ENCODE measurements at regions not wholly inside any gene's neighbourhood (a gene's known extent, or its start where the extent isn't known, plus 50 kb on each side); places are given as distances from the start of the nearest gene placed in this dataset.

DNA sequence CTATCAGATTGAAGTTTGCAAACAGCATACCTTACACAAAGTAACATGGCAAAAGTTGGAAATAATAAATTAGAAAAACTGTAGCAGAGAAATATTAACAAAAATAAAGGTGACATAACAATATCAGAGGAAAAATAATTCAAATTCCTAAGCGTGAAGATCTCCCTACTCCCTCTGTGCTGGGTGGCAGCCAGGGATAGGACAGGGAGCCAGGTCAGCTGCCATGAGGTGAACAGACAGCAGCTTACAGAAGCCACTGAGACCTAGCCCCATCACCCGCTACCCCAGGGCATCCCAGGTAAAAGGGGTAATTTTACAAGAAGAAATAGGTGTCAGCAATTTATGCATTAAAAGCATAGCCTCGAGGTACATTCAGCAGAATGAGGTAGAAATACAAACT, 423.8 kb upstream of the HS6ST1 start:
- WGBS (ENCODE audit: low lambda C conversion rate, missing lambda C conversion rate): 80% methylated on average over 3 of the region's 3 CpGs
- Histone ChIP-seq H3K79me2 (no peaks in the 10 kb centered on the region), H4K20me1 (ENCODE audit: insufficient read depth, poor library complexity, severe bottlenecking) (no peaks in the 10 kb centered on the region), H3K4me2 (no peak overlapping the region), H3K27ac (no peak overlapping the region), H3K9me3 (ENCODE audit: low read depth) (no peaks in the 10 kb centered on the region), H3K9me2 (replicated peaks; ENCODE audit: insufficient read depth) (no peaks in the 10 kb centered on the region), H3K4me3 (no peak overlapping the region), H3K27me3 (no peaks in the 10 kb centered on the region), H2AFZ (no peak overlapping the region), H3K36me3 (replicated peaks; ENCODE audit: insufficient read depth, low read depth) (no peaks in the 10 kb centered on the region), H3K4me1 (ENCODE audit: insufficient read depth) (peaks cover 21% of the 10 kb centered on the region)
- TF ChIP-seq EZH2phosphoT487 (IDR thresholded peaks at IDR 0.05; ENCODE audit: low read depth, severe bottlenecking, unreplicated experiment) (no peak), EZH2 (IDR thresholded peaks at IDR 0.05; ENCODE audit: borderline replicate concordance) (no peak), CTCF (IDR thresholded peaks at IDR 0.05; ENCODE audit: poor library complexity) (no peak)
- DNase-seq (ENCODE audit: low spot score): no peak

DNA sequence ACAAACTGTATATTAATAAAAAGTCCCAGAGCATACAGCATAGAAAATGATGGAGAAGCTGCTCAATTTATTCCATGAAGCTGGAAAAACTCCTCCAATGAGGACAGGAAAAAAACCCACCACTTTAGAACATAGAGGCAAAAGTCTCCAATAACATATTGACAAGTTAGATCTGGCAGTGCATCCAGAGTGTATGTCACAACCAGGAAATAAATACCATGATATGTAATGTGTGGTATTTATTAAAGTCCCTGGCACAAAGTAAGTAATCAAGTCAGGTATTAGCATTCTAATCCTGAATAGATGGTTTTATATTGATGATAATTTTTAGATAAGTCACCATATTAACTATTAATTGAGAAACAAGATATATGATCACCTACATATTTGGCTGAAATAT, 427.3 kb upstream of the HS6ST1 start:
- TF ChIP-seq EZH2 (IDR thresholded peaks at IDR 0.05; ENCODE audit: borderline replicate concordance) (no peak), EZH2phosphoT487 (IDR thresholded peaks at IDR 0.05; ENCODE audit: low read depth, severe bottlenecking, unreplicated experiment) (no peak), CTCF (IDR thresholded peaks at IDR 0.05; ENCODE audit: poor library complexity) (no peak)
- H4K20me1 ChIP-seq (ENCODE audit: insufficient read depth, poor library complexity, severe bottlenecking): no peaks in the 10 kb centered on the region
- no peaks in the 10 kb centered on the region for H3K36me3 ChIP-seq (replicated peaks; ENCODE audit: insufficient read depth, low read depth)
- H3K79me2 ChIP-seq: no peaks in the 10 kb centered on the region
- peak overlapping the region; percentile 57 for H3K27ac ChIP-seq
- H3K4me2 ChIP-seq: peak overlapping the region; percentile 43
- peaks cover 21% of the 10 kb centered on the region for H3K4me1 ChIP-seq (ENCODE audit: insufficient read depth)
- DNase-seq (ENCODE audit: low spot score): no peak
- no peak overlapping the region for H2AFZ ChIP-seq
- no peaks in the 10 kb centered on the region for H3K9me3 ChIP-seq (ENCODE audit: low read depth)
- no peaks in the 10 kb centered on the region for H3K9me2 ChIP-seq (replicated peaks; ENCODE audit: insufficient read depth)
- H3K4me3 ChIP-seq: no peak overlapping the region
- no peaks in the 10 kb centered on the region for H3K27me3 ChIP-seq

- peak; percentile 78 for DNase-seq (ENCODE audit: low spot score)
- Histone ChIP-seq H3K27ac (peak overlapping the region; percentile 57), H3K9me2 (replicated peaks; ENCODE audit: insufficient read depth) (no peaks in the 10 kb centered on the region), H3K9me3 (ENCODE audit: low read depth) (no peaks in the 10 kb centered on the region), H3K79me2 (no peaks in the 10 kb centered on the region), H4K20me1 (ENCODE audit: insufficient read depth, poor library complexity, severe bottlenecking) (no peaks in the 10 kb centered on the region), H3K4me2 (peak overlapping the region; percentile 43), H3K4me3 (no peak overlapping the region), H2AFZ (no peak overlapping the region), H3K27me3 (no peaks in the 10 kb centered on the region), H3K4me1 (ENCODE audit: insufficient read depth) (peaks cover 21% of the 10 kb centered on the region), H3K36me3 (replicated peaks; ENCODE audit: insufficient read depth, low read depth) (no peaks in the 10 kb centered on the region)
- WGBS (ENCODE audit: low lambda C conversion rate, missing lambda C conversion rate): 21% methylated on average over 5 of the region's 5 CpGs
- TF ChIP-seq CTCF (IDR thresholded peaks at IDR 0.05; ENCODE audit: poor library complexity): no peak
Measured at GRCh38 chr2:128746356-128746755, 427.7 kb upstream of the HS6ST1 start.

DNA sequence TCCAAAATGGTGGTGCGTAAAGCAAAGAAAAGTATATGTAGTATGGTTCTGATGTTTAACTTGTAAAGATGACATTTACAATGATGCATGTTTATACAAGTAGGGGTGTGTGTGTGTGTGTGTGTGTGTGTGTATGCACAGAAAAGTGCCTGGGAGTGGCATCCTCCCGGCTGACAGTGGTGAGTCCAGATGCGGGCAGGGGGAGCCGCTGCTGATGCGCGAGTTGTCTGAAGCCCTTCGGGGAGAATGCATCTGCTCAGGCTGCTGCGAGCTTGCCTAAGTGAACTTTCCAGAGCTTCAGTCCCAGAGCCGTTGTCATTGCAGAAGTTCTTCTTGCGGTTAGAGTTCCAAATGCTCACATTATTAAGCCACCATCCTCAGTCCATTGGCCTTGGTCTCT, 429.7 kb upstream of the HS6ST1 start:
- DNase-seq (ENCODE audit: low spot score): no peak
- H3K4me1 ChIP-seq (ENCODE audit: insufficient read depth): peaks cover 21% of the 10 kb centered on the region
- H3K9me3 ChIP-seq (ENCODE audit: low read depth): no peaks in the 10 kb centered on the region
- H3K4me3 ChIP-seq: no peak overlapping the region
- H3K4me2 ChIP-seq: no peak overlapping the region
- 82% methylated on average over 10 of the region's 10 CpGs for WGBS (ENCODE audit: low lambda C conversion rate, missing lambda C conversion rate)
- TF ChIP-seq CTCF (IDR thresholded peaks at IDR 0.05; ENCODE audit: poor library complexity): no peak
- TF ChIP-seq EZH2 (IDR thresholded peaks at IDR 0.05; ENCODE audit: borderline replicate concordance): no peak
- TF ChIP-seq EZH2phosphoT487 (IDR thresholded peaks at IDR 0.05; ENCODE audit: low read depth, severe bottlenecking, unreplicated experiment): no peak
- H2AFZ ChIP-seq: no peak overlapping the region
- H3K27me3 ChIP-seq: no peaks in the 10 kb centered on the region
- no peaks in the 10 kb centered on the region for H3K9me2 ChIP-seq (replicated peaks; ENCODE audit: insufficient read depth)
- H3K27ac ChIP-seq: no peak overlapping the region
- H3K36me3 ChIP-seq (replicated peaks; ENCODE audit: insufficient read depth, low read depth): no peaks in the 10 kb centered on the region
- no peaks in the 10 kb centered on the region for H4K20me1 ChIP-seq (ENCODE audit: insufficient read depth, poor library complexity, severe bottlenecking)
- H3K79me2 ChIP-seq: no peaks in the 10 kb centered on the region
